HG03039 (cell line): ENCODE measurements at regions not wholly inside any gene's neighbourhood (a gene's known extent, or its start where the extent isn't known, plus 50 kb on each side); places are given as distances from the start of the nearest gene placed in this dataset.

Experiments used
- ATAC-seq: cut with Tn5 transposase; IDR thresholded peaks from one replicate; pipeline ENCODE4 v1.9.1; 2021; ENCODE audit warnings: mild to moderate bottlenecking, moderate library complexity; ENCODE audit not compliant: unreplicated experiment

GRCh38 chr1:189336115-189337100 is 1141.3 kb downstream of the BRINP3 start:
- no peak for ATAC-seq

GRCh38 chr1:189349607-189350006 is 1128.1 kb downstream of the BRINP3 start:
- ATAC-seq: no peak

- no peak for ATAC-seq
Observed at GRCh38 chr1:189350983-189351616, 1126.6 kb downstream of the BRINP3 start.

GRCh38 chr1:189351960-189352359 is 1125.7 kb downstream of the BRINP3 start:
- no peak for ATAC-seq

- no peak for ATAC-seq
Observed at GRCh38 chr1:189356206-189356605, 1121.5 kb downstream of the BRINP3 start.

- ATAC-seq: no peak
Observed at GRCh38 chr1:189357317-189357716, 1120.3 kb downstream of the BRINP3 start.

GRCh38 chr1:189369612-189370011 is 1108.1 kb downstream of the BRINP3 start:
- ATAC-seq: no peak

GRCh38 chr1:189374816-189375215 is 1102.8 kb downstream of the BRINP3 start:
- no peak for ATAC-seq

- ATAC-seq: no peak
Observed at GRCh38 chr1:189405419-189405818, 1072.2 kb downstream of the BRINP3 start.

- no peak for ATAC-seq
Observed at GRCh38 chr1:189409774-189410173, 1067.9 kb downstream of the BRINP3 start.

GRCh38 chr1:189424746-189425331 is 1052.8 kb downstream of the BRINP3 start:
- ATAC-seq: no peak

- ATAC-seq: no peak
Observed at GRCh38 chr1:189429610-189430009, 1048.1 kb downstream of the BRINP3 start.

GRCh38 chr1:189431447-189431846 is 1046.2 kb downstream of the BRINP3 start:
- ATAC-seq: no peak

- no peak for ATAC-seq
Observed at GRCh38 chr1:189432753-189433152, 1044.9 kb downstream of the BRINP3 start.

- no peak for ATAC-seq
Observed at GRCh38 chr1:189434461-189434860, 1043.2 kb downstream of the BRINP3 start.

GRCh38 chr1:189435398-189435797 is 1042.3 kb downstream of the BRINP3 start:
- no peak for ATAC-seq

- ATAC-seq: no peak
Observed at GRCh38 chr1:189438808-189439207, 1038.9 kb downstream of the BRINP3 start.

- no peak for ATAC-seq
Observed at GRCh38 chr1:189463166-189463565, 1014.5 kb downstream of the BRINP3 start.

GRCh38 chr1:189496768-189497167 is 980.9 kb downstream of the BRINP3 start:
- no peak for ATAC-seq

- no peak for ATAC-seq
Observed at GRCh38 chr1:189499736-189500135, 977.9 kb downstream of the BRINP3 start.

- no peak for ATAC-seq
Observed at GRCh38 chr1:189500778-189501177, 976.9 kb downstream of the BRINP3 start.

- no peak for ATAC-seq
Observed at GRCh38 chr1:189510827-189511226, 966.8 kb downstream of the BRINP3 start.
